Left ventricle myocardium superior (tissue), 1 donor: ENCODE measurements at regions not wholly inside any gene's neighbourhood (a gene's known extent, or its start where the extent isn't known, plus 50 kb on each side); places are given as distances from the start of the nearest gene placed in this dataset.
A peak's percentile ranks its signal among the peaks of the same experiment; 100 is the strongest.

Experiments used
- ATAC-seq: fragments of 200-7000 bp; cut with Tn5 transposase; one replicate; pipeline ENCODE4 v1.9.1; 2020; ENCODE audit warnings: mild to moderate bottlenecking, moderate library complexity
- DNase-seq: peaks from one replicate; pipeline ENCODE4 v3.0.0-alpha.2; 2020
- intact Hi-C: fragments of 100-400 bp; cut with micrococcal nuclease; formaldehyde crosslinking; loops from one replicate; pipeline ENCODE4 v1.11.0; 2022
- donor health status: DM: no; HTN: yes; CAD: no; lungs with severe emphysema.

DNA sequence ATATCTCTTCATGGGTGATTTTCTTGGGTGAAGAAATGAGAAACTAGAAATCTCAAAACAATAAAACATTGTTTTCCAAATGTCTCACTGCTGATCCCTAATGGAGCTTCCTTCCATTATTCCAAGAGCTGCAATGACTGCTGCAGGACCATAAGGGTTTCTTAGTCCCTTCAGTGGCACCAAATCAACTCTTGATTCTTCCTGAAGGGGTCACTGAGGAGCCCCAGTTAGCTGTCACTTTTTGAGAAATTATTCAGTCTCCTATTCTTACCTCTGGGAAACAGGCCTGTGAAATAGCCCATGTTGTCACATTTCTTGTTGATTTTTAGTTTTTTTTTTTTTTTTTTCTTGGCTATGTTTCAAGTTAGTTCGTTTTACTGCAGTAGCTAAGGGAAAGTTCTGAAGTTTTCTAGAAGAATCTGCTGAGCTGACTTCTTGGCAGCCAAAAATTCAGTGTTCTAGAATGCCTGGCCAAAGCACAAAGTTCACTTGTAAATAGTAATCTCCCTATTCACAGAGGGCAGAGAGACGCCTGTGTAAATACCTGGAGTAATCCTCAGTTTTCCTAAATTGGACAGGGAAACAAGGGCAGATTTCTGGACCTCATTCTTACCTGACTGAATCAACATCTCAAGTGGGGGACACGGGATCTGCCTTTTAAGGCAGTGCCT lies 480.0 kb downstream of the RIT2 start:
- intact Hi-C loops, result no loop called here
- DNase-seq (no peak), ATAC-seq (peak; percentile 74)

DNA sequence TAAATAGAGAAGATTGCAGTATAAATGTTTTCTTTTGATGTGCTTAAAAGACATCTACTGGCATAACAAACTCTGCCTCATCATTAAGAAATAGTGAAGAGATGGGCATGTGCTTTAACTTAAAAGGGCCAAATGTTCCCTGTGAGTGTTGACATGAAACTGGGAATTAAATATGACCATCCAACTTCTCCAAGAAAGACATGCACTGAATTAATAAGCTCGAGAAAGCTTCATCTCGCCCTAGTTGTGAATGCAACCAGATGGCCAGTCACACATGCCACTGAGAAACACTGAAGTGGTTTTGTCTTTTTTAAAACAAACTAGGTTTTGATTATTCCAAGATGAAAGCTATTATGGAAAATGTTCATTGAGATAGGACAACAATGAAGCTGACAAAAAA lies 479.2 kb downstream of the RIT2 start:
- DNase-seq (no peak), ATAC-seq (no peak)
- intact Hi-C loops, result no loop called here

DNA sequence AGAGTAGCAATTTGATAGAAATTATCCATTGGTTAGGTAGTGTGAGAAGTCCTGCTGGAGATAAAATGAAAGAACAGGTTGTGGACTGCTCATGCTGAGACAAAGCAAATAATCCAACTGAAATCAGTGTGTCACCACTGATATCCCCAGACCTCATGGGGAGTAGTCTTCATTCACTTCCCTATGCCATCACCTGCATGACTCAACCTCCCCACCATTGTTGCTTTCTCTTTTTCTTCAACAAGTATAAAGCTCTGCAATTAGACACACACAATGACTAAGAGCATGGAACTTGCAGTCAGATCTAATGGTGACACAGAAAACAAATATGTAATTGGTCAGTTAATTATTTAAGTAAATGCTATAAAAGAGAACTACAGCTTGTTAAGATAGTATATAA lies 475.3 kb downstream of the RIT2 start:
- no peak for DNase-seq
- intact Hi-C loops, result no loop called here
- ATAC-seq, result no peak

DNA sequence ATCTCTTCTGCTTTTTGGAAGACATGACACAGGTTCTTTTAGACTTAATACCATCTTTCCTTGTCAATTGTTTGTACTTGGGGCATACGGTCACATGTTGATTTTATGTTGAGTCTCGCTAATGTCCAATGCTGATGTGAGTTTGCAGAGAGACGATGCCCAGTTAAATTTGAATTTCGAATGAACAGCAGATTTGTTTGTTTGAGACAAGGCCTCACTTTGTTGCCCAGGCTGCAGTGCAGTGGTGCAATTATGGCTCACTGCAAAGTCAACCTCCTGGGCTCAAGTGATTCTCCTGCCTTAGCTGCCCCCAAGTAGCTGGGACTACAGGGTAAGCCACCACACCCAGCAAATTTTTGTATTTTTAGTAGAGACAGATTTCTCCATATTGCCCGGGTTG lies 473.5 kb downstream of the RIT2 start:
- intact Hi-C loops, result no loop called here
- no peak for ATAC-seq

DNA sequence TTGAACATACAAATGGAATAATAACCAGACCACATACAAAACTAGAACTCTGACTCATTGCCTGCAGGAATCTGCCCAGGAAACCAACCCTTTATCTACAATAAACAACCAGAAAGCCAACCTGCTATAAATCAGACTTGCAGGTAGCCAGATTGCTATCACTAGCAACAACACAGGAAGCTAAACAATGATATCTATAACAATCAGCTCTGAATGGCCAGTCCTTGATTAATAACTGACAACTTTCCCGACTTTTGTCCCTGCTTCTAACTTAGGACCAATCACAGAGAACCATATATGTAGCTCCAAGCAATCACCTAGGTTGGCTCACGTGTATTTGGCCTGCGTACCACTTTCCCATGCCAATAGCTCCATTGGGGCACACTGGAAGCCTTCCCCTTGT lies 470.8 kb downstream of the RIT2 start:
- DNase-seq (no peak), ATAC-seq (no peak)
- intact Hi-C loops, result no loop called here

More for the DNA sequence above, 473.5 kb downstream of the RIT2 start:
- no peak for DNase-seq

DNA sequence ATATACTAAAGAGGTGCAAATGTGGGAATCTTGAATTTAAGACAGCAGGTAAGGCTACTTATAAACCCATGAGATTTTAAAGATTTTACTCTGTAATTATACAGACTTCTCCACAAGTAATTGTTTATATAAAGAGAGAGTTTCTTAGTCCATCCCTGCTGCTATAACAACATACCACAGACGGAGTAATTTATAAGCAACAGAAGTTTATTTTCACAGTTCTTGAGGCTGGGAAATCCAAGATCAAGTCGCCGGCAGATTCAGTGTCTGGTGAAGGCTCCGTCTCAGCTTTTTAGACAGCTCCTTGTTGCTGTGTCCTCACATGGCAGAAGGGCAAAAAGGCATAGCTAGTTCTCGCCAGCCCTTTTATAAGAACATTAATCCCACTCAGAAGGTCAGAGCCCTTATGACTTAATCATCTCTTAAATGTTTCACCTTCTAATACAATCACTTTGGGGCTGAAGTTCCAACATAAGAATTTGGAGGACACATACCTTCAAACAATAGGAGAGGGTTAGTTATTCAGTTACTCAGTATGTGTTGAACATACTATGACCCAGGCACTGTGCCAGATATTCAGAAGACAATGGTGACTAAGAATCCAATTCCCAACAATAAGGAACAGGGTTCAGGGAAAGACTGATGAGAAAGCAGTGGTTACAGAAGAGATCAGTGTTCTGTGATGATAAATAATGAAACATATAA lies 466.0 kb downstream of the RIT2 start:
- ATAC-seq (no peak), DNase-seq (no peak)
- intact Hi-C loops, result no loop called here

DNA sequence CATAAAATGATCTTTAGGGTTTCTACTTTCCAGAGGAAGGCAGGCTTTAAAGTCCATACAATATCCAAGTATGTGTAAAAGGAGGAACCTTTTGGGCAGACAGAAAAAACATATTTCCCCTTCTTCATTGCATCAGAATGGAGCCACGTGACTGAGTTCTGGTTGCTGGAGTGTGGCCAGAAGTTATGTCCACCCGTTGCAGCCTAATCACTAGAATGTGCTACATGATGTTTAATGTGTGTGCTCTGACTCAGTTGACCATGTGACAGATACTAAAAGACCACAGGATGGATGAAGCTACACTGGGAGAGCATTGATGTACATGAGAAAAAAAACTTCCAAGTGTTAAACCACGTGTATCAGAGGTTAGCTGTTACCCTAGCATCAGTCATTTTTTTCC lies 460.9 kb downstream of the RIT2 start:
- intact Hi-C loops, result no loop called here
- DNase-seq (no peak), ATAC-seq (no peak)

DNA sequence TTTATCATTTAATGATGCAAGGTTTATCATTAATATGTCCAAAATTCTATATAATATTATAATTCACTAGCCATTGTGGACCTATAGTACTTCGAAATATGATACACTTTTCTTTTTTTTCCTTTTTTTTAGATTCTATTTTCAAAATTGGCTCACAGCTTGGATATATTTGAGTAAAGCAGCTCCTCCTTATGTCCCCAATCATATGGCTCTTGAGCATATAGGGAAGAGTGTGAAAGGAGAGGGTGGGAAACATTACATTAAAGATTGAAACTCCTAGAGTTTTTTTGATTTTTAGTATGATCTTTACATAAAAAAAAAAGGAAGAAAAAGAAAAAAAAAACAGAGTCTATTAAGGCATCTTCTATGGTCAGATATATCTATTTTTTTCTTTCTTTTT lies 457.9 kb downstream of the RIT2 start:
- DNase-seq (no peak), ATAC-seq (no peak)
- intact Hi-C loops, result no loop called here

DNA sequence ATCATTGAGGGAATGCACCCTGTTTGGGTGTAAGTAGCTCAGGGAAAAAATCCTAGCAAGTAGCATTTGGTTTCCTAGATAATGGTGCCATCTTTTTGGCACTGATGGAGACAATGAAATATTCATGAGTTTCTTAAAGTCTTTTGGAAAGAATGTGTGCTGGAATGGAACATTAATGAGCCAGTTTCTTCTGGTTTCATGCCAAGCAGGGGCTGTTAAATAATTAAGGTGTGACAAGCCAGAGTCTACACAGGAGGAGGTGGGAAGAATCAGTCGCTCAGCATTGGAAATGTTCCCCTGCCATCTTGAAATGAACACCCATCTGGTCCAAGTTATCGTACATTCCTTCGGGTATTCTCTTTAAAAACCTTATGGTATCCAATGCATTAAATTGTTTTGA lies 457.3 kb downstream of the RIT2 start:
- no peak for ATAC-seq
- no peak for DNase-seq
- intact Hi-C loops, result no loop called here

DNA sequence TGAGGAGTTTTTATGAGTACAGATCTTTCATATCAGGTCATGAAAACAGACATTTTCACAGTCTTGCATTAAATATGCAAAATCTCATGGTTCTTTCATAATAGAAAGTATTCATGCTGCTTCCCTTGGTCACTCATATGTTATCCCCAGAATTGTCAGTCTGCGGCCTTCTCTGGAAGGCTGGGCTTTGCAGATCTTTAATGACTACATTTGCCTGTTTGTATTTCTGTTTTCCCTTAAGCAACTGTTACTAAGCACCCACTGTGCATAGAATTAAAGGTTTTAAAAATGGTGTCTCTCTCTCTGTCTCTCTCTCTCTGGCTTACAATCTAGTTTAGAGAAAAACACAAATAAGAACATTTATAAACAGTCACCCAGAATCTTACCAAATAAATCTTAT lies 456.3 kb downstream of the RIT2 start:
- DNase-seq (no peak), ATAC-seq (no peak)
- intact Hi-C loops, result no loop called here

DNA sequence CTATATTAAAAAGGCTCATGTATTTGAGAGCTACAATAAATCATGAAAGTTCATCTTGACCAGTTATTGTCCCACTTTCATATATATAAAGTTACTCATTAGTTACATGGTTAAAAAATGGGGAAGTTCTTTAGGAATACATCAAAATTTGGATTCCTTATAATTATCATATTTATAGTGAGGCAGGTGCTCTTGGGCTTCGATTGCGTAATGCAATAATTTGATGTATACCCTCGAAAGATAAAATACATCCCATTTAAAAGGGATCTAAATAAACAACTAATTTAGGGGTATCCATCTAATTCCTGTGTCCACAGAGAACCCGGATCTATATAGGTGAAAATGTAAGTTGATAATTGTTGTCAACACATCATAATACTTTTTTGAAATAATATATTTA lies 444.6 kb downstream of the RIT2 start:
- intact Hi-C loops, result no loop called here
- no peak for DNase-seq
- ATAC-seq, result no peak

DNA sequence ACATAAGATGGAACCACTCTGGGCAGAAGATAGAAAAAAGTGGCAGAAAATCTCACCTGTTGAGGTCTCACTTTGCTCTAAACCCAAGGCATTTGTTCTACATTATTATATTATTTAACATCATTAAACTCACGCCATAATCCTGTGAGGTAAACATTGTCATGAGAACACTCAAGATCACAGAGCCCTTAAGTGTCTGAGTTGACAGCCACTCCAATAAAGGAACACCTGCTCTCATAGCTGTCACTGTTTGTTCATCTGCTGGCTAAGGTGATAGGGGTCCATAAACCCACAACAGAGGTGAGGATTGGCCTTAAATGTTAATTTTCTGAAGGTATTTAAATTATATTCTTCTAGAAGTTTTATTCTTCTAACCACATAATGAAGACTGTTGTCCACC lies 439.7 kb downstream of the RIT2 start:
- ATAC-seq (no peak), DNase-seq (no peak)
- intact Hi-C loops, result no loop called here

DNA sequence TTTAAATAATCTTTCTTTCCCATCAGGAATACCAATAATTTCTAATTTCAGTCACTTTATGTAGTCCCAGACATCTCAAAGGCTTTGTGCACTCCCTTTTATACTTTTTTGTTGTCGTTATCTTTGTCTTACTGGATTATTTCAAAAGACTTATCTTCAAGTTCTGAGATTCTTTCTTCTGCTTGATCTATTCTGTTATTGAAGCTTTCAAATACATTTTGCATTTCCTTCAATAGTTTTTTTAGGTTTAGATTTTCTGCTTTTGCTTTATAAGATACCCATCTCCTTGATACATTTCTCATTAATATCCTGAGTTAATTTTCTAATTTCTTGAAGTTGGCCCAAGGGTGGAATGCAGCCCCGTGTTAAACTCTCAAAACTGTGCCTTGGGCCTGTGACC lies 432.4 kb downstream of the RIT2 start:
- DNase-seq, result no peak

DNA sequence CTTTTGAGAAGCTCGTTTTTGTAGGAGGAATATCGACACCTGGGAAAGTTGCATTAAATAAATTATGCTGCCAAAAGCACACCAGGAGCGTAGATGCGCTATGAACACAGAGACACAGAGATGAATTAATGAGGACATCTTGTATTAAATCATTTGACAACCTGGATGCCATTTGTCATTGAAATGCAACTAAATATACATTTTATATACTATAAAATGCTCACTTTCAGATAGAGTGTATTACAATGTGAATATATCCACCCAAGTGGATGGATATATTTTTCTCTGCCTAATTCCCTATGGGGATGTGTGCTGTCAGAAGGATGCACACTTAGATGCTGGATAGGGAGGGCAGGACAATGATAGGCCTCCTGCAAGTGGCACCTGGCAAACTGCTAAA lies 426.2 kb downstream of the RIT2 start:
- intact Hi-C loops, result no loop called here
- ATAC-seq (no peak), DNase-seq (no peak)

More for the DNA sequence above, 432.4 kb downstream of the RIT2 start:
- no peak for ATAC-seq
- intact Hi-C loops, result no loop called here
